Ovary (tissue), 7 donors: ENCODE measurements at regions not wholly inside any gene's neighbourhood (a gene's known extent, or its start where the extent isn't known, plus 50 kb on each side); places are given as distances from the start of the nearest gene placed in this dataset.

Experiments used
- DNase-seq, 5 donors: peaks; one replicate each; pipeline ENCODE4 v3.0.0-alpha.2; 2019 to 2020
- H3K27ac ChIP-seq, 2 donors: fragments of 200-600 bp; one replicate each; pipeline versions ENCODE4 v1.5.1 to v1.8.0; 2019 to 2022
- H3K27me3 ChIP-seq: fragments of 200-600 bp; one replicate; pipeline ENCODE4 v1.8.0; 2022
- H3K36me3 ChIP-seq: fragments of 200-600 bp; sonication (generic); one replicate; pipeline ENCODE4 v1.5.1; 2019
- H3K4me1 ChIP-seq: one replicate; pipeline ENCODE4 v1.8.1; 2013; ENCODE audit warnings: mild to moderate bottlenecking, moderate library complexity; ENCODE audit not compliant: insufficient read depth
- H3K4me3 ChIP-seq: fragments of 200-600 bp; sonication (generic); one replicate; pipeline ENCODE4 v1.5.1; 2017
- H3K9me3 ChIP-seq, 2 donors: fragments of 200-600 bp in 1 of 2; sonication (generic) in 1 of 2; one replicate each; pipeline versions ENCODE4 v1.5.1 to v1.8.1; 2013 to 2019; ENCODE audit warnings: mild to moderate bottlenecking in 1 of 2, moderate library complexity in 1 of 2
- CTCF ChIP-seq, 3 donors: fragments of 450-650 bp in 2 of 3; fragments of 200-600 bp in 1 of 3; IDR thresholded peaks; one replicate each; pipeline versions ENCODE4 v1.5.1 to v1.8.0; 2016 to 2022; ENCODE audit warnings: antibody characterized with exemption in 3 of 3, mild to moderate bottlenecking in 1 of 3
- EP300 ChIP-seq: sonication (generic); formaldehyde crosslinking; IDR thresholded peaks from one replicate; pipeline ENCODE4 v1.6.1; 2017; ENCODE audit warnings: antibody characterized with exemption
- POLR2A ChIP-seq: fragments of 450-650 bp; IDR thresholded peaks from one replicate; pipeline ENCODE4 v1.6.1; 2017; ENCODE audit warnings: antibody characterized with exemption, mild to moderate bottlenecking, moderate library complexity
- WGBS, 3 donors: extraction: QIAGEN DNeasy Blood & Tissue Kit in 1 of 3; methylation state at CpG; one replicate each; pipeline versions ENCODE4 v1.1.5 to v1.1.7; 2013 to 2017; 5-methylcytosine and 5-hydroxymethylcytosine counted together
- intact Hi-C, 4 donors: fragments of 100-400 bp; cut with DNase I; formaldehyde crosslinking; loops; one replicate each; pipeline versions ENCODE4 v1.11.0 to v1.15.1; 2022 to 2023
- donor health status: DM: no; HTN: no; CAD: no; lungs with moderate emphysema.
- donor health status: DM: no; HTN: no; CAD: no.
- donor health status: Bipolar disorder and iron deficiency.
- donor health status: DM: no; HTN: no; CAD: no.
- donor health status: DM: yes; HTN: yes; CAD: no.

GRCh38 chr12:23001487-23001886 is 376.5 kb downstream of the ETNK1 start:
- Histone ChIP-seq H3K27me3 (no peaks in the 10 kb centered on the region), H3K4me3 (no peak overlapping the region), H3K36me3 (no peaks in the 10 kb centered on the region), H3K9me3 (no peaks in the 10 kb centered on the region), H3K4me1 (no peaks in the 10 kb centered on the region), H3K27ac (no peak overlapping the region)
- intact Hi-C loops, result no loop called here
- no peak for DNase-seq
- WGBS, 3 donors, result 58 to 72% (median 59%) methylated on average over 3 of the region's 3 CpGs
- TF ChIP-seq EP300, result no peak
- no peak for TF ChIP-seq CTCF (IDR thresholded peaks at IDR 0.05)
- TF ChIP-seq POLR2A, result no peak

- no peak overlapping the region for H3K4me3 ChIP-seq
- H3K4me1 ChIP-seq, result no peaks in the 10 kb centered on the region
- no peak overlapping the region for H3K27ac ChIP-seq
- TF ChIP-seq CTCF (IDR thresholded peaks at IDR 0.05), result no peak
- TF ChIP-seq EP300, result no peak
- no peak for TF ChIP-seq POLR2A
- no peaks in the 10 kb centered on the region for H3K27me3 ChIP-seq
- 66 to 76% (median 75%) methylated on average over 7 of the region's 7 CpGs for WGBS, 3 donors
- intact Hi-C loops, result no loop called here
- H3K9me3 ChIP-seq, result no peaks in the 10 kb centered on the region
- no peak for DNase-seq
- H3K36me3 ChIP-seq, result no peaks in the 10 kb centered on the region
These were observed 377.4 kb downstream of the ETNK1 start for GRCh38 chr12:23002381-23002780.

- H3K27ac ChIP-seq, result no peak overlapping the region
- H3K4me1 ChIP-seq, result no peaks in the 10 kb centered on the region
- H3K9me3 ChIP-seq, result no peaks in the 10 kb centered on the region
- DNase-seq, result no peak
- H3K36me3 ChIP-seq, result no peaks in the 10 kb centered on the region
- no peaks in the 10 kb centered on the region for H3K27me3 ChIP-seq
- 83 to 84% (median 83%) methylated on average over 4 of the region's 4 CpGs for WGBS, 3 donors
- H3K4me3 ChIP-seq, result no peak overlapping the region
- TF ChIP-seq POLR2A (no peak), CTCF (IDR thresholded peaks at IDR 0.05) (no peak), EP300 (no peak)
- intact Hi-C loops, result no loop called here
These were observed 379.6 kb downstream of the ETNK1 start for GRCh38 chr12:23004473-23005020.

DNA sequence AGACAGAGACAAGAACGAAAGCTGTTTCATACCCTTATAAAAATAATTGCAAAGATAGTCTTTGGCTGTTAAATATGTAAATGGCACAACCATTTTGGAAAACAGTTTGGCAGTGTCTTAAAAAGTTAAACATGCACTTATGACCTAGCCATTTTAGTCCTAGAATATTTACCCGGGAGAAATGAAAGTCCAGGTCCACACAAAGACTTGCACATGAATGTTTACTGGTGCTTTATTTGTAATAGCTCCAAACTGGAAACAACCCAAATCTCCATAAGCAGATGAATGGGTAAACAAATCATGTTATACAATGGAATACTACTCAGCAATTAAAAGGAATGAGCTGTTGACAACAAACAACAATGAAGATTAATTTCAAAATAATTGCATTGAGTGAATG is 380.4 kb downstream of the ETNK1 start:
- H3K4me3 ChIP-seq, result no peak overlapping the region
- no peaks in the 10 kb centered on the region for H3K36me3 ChIP-seq
- H3K27ac ChIP-seq, result no peak overlapping the region
- TF ChIP-seq CTCF (IDR thresholded peaks at IDR 0.05) (no peak), POLR2A (no peak), EP300 (no peak)
- no peaks in the 10 kb centered on the region for H3K9me3 ChIP-seq
- no peaks in the 10 kb centered on the region for H3K27me3 ChIP-seq
- 40 to 44% (median 41%) methylated on average over 2 of the region's 2 CpGs for WGBS, 3 donors
- DNase-seq, result no peak
- intact Hi-C loops, result no loop called here
- H3K4me1 ChIP-seq, result no peaks in the 10 kb centered on the region
